ENCODE measurements at regions not wholly inside any gene's neighbourhood (a gene's known extent, or its start where the extent isn't known, plus 50 kb on each side); places are given as distances from the start of the nearest gene placed in this dataset.

- no peak for TF ChIP-seq CTCF (IDR thresholded peaks at IDR 0.05; ENCODE audit: low read depth, low read length, missing control alignments)
- DNase-seq (ENCODE audit: extremely low read depth, low read depth), result no peak
These were observed 168.6 kb downstream of the TRIM33 start for GRCh38 chr1:114342376-114342775.

GRCh38 chr1:114341856-114342255 lies 169.1 kb downstream of the TRIM33 start:
- no peak for DNase-seq (ENCODE audit: extremely low read depth, low read depth)
- no peak for TF ChIP-seq CTCF (IDR thresholded peaks at IDR 0.05; ENCODE audit: low read depth, low read length, missing control alignments)
- H3K4me3 ChIP-seq (replicated peaks; ENCODE audit: low read depth, low read length), result no peak overlapping the region

More at GRCh38 chr1:114342376-114342775, 168.6 kb downstream of the TRIM33 start:
- no peak overlapping the region for H3K4me3 ChIP-seq (replicated peaks; ENCODE audit: low read depth, low read length)

- no peak for DNase-seq (ENCODE audit: extremely low read depth, low read depth)
- H3K4me3 ChIP-seq (replicated peaks; ENCODE audit: low read depth, low read length), result no peak overlapping the region
- no peak for TF ChIP-seq CTCF (IDR thresholded peaks at IDR 0.05; ENCODE audit: low read depth, low read length, missing control alignments)
These were observed 169.7 kb downstream of the TRIM33 start for GRCh38 chr1:114341299-114341698.

GRCh38 chr1:114340892-114341291 lies 170.1 kb downstream of the TRIM33 start:
- no peak for DNase-seq (ENCODE audit: extremely low read depth, low read depth)
- no peak overlapping the region for H3K4me3 ChIP-seq (replicated peaks; ENCODE audit: low read depth, low read length)
- no peak for TF ChIP-seq CTCF (IDR thresholded peaks at IDR 0.05; ENCODE audit: low read depth, low read length, missing control alignments)

GRCh38 chr1:114339379-114339778 lies 171.6 kb downstream of the TRIM33 start:
- TF ChIP-seq CTCF (IDR thresholded peaks at IDR 0.05; ENCODE audit: low read depth, low read length, missing control alignments), result no peak
- H3K4me3 ChIP-seq (replicated peaks; ENCODE audit: low read depth, low read length), result no peak overlapping the region
- no peak for DNase-seq (ENCODE audit: extremely low read depth, low read depth)

- DNase-seq (ENCODE audit: extremely low read depth, low read depth), result no peak
- no peak overlapping the region for H3K4me3 ChIP-seq (replicated peaks; ENCODE audit: low read depth, low read length)
- no peak for TF ChIP-seq CTCF (IDR thresholded peaks at IDR 0.05; ENCODE audit: low read depth, low read length, missing control alignments)
These were observed 172.7 kb downstream of the TRIM33 start for GRCh38 chr1:114338191-114338890.

GRCh38 chr1:114337417-114337816 lies 173.6 kb downstream of the TRIM33 start:
- no peak for TF ChIP-seq CTCF (IDR thresholded peaks at IDR 0.05; ENCODE audit: low read depth, low read length, missing control alignments)

More at GRCh38 chr1:114337417-114337816, 173.6 kb downstream of the TRIM33 start:
- H3K4me3 ChIP-seq (replicated peaks; ENCODE audit: low read depth, low read length), result no peak overlapping the region
- DNase-seq (ENCODE audit: extremely low read depth, low read depth), result no peak
